B cell (primary cell): ENCODE measurements at regions not wholly inside any gene's neighbourhood (a gene's known extent, or its start where the extent isn't known, plus 50 kb on each side); places are given as distances from the start of the nearest gene placed in this dataset.

Experiments used
- CTCF ChIP-seq: fragments of 200-600 bp; IDR thresholded peaks from one replicate; pipeline ENCODE4 v1.8.0; 2022; ENCODE audit warnings: antibody characterized with exemption, mild to moderate bottlenecking
- EZH2 ChIP-seq: IDR thresholded peaks from 2 replicates; pipeline ENCODE4 v1.6.1; 2012; ENCODE audit warnings: borderline replicate concordance, low read depth, mild to moderate bottlenecking, moderate library complexity, low read length; ENCODE audit not compliant: insufficient read depth, poor library complexity, severe bottlenecking

- no peak for TF ChIP-seq EZH2
- no peak for TF ChIP-seq CTCF
Measured at GRCh38 chr9:30711591-30711990, 1672.9 kb upstream of the ACO1 start.
